ELR (cell line): ENCODE measurements at regions not wholly inside any gene's neighbourhood (a gene's known extent, or its start where the extent isn't known, plus 50 kb on each side); places are given as distances from the start of the nearest gene placed in this dataset.
"Not testable (repeated sequence)": the region's sequence is repeated elsewhere in the genome, so short reads cannot be mapped to it uniquely, and the experiment has no call there.

Experiments used
- DNase-seq: peaks from one replicate; pipeline ENCODE4 v3.0.0-alpha.2; 2015; ENCODE audit warnings: low read depth

GRCh38 chr16:70014915-70015314, 63.8 kb downstream of the CLEC18A start:
- peak; percentile 58 for DNase-seq

GRCh38 chr16:70016751-70017150, 65.6 kb downstream of the CLEC18A start:
- DNase-seq = not testable (repeated sequence)

- DNase-seq = peak; percentile 66
Measured at GRCh38 chr16:70018254-70018653, 67.1 kb downstream of the CLEC18A start.

GRCh38 chr16:70023207-70023606, 72.1 kb downstream of the CLEC18A start:
- not testable (repeated sequence) for DNase-seq

GRCh38 chr16:70023956-70024355, 72.8 kb downstream of the CLEC18A start:
- DNase-seq = not testable (repeated sequence)

- peak; percentile 55 for DNase-seq
Measured at GRCh38 chr16:70026165-70026854, 75.2 kb downstream of the CLEC18A start.

GRCh38 chr16:70032906-70033305, 81.2 kb upstream of the PDPR start:
- DNase-seq = not testable (repeated sequence)

- DNase-seq = not testable (repeated sequence)
Measured at GRCh38 chr16:70037913-70038312, 76.2 kb upstream of the PDPR start.

- not testable (repeated sequence) for DNase-seq
Measured at GRCh38 chr16:70040554-70040953, 73.6 kb upstream of the PDPR start.

GRCh38 chr16:70043538-70044067, 70.5 kb upstream of the PDPR start:
- peak; percentile 50 for DNase-seq

- not testable (repeated sequence) for DNase-seq
Measured at GRCh38 chr16:70046560-70046959, 67.6 kb upstream of the PDPR start.

- DNase-seq = not testable (repeated sequence)
Measured at GRCh38 chr16:70048083-70048482, 66.0 kb upstream of the PDPR start.

- not testable (repeated sequence) for DNase-seq
Measured at GRCh38 chr16:70058056-70058455, 56.1 kb upstream of the PDPR start.

GRCh38 chr16:70059429-70059828, 54.7 kb upstream of the PDPR start:
- DNase-seq = not testable (repeated sequence)

- not testable (repeated sequence) for DNase-seq
Measured at GRCh38 chr16:70060521-70061027, 53.6 kb upstream of the PDPR start.

GRCh38 chr16:70061671-70062218, 52.4 kb upstream of the PDPR start:
- not testable (repeated sequence) for DNase-seq

- not testable (repeated sequence) for DNase-seq
Measured at GRCh38 chr16:70062947-70063346, 51.2 kb upstream of the PDPR start.
